ENCODE measurements at regions not wholly inside any gene's neighbourhood (a gene's known extent, or its start where the extent isn't known, plus 50 kb on each side); places are given as distances from the start of the nearest gene placed in this dataset.

DNA sequence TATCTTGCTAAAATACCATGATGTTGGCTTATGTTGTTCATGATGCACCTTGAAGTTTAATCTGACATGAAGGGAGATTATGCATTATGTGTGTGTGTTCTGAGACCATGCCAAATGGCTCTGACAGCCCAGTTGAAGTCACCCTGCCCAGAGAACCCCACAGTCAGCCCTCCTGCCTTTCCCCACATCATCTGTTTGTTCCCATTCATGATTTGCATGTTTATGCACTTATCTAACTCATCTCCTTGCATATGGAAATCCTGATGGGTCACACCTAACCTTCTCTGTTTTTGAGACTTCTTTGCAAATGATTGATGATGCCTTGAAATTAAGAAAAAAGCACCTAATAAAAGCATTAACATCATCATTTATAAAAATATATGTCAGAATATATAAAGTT, 752.2 kb downstream of the GALR1 start:
- intact Hi-C loops (cut with DNase I): no loop called here
- Histone ChIP-seq H3K4me3 (no peak overlapping the region), H3K4me1 (no peaks in the 10 kb centered on the region)

DNA sequence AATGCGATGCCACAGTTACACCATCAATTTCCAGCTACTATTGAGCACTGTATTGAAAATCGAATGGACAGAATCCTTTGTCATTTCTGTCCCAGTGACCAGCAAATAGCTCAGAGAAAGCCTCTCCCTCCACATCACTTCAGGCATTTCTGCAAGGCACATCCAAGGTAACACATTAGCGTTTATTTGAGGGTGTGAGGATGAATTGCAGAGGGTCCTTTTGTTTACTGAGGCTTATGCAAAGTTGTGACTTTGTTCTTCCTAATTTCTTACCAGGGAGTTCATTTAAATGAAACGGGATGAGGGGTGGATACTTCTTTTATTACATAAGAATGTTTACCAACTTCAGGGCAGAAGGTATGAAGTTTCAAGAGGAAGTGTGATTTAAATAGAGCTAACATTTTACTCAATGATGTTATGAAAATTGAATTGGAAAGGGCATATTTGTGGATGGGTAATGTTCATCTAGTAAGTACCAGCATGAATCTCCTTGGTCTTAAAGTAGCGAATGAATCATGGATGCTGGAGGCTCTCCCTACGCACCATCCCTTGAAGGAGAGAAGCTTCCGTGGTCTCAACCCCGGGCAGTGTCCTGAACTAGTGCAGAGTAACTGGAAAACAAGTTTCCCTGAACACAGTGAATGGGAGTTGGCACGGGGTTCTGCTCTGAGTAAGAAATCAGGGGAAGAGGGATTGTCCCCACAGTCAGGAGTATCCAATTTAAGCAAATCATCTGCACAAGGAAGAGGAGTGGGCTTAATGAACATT, 756.5 kb downstream of the GALR1 start:
- ATAC-seq: no peak
- H3K9me3 ChIP-seq: peaks cover 0 to 5% (median 2%) of the 10 kb centered on the region in 12 donors
- TF ChIP-seq POLR2A (IDR thresholded peaks at IDR 0.05): no peak
- TF ChIP-seq, protein P1, sequence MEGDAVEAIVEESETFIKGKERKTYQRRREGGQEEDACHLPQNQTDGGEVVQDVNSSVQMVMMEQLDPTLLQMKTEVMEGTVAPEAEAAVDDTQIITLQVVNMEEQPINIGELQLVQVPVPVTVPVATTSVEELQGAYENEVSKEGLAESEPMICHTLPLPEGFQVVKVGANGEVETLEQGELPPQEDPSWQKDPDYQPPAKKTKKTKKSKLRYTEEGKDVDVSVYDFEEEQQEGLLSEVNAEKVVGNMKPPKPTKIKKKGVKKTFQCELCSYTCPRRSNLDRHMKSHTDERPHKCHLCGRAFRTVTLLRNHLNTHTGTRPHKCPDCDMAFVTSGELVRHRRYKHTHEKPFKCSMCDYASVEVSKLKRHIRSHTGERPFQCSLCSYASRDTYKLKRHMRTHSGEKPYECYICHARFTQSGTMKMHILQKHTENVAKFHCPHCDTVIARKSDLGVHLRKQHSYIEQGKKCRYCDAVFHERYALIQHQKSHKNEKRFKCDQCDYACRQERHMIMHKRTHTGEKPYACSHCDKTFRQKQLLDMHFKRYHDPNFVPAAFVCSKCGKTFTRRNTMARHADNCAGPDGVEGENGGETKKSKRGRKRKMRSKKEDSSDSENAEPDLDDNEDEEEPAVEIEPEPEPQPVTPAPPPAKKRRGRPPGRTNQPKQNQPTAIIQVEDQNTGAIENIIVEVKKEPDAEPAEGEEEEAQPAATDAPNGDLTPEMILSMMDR (IDR thresholded peaks at IDR 0.05): no peak
- H3K36me3 ChIP-seq: no peaks in the 10 kb centered on the region
- DNase-seq: no peak
- no peak overlapping the region for H3K4me3 ChIP-seq
- no peaks in the 10 kb centered on the region for H3K4me1 ChIP-seq
- WGBS, 4 donors: 16 to 22% (median 19%) methylated on average over 9 of the region's 9 CpGs
- peaks cover 0 to 34% (median 0%) of the 10 kb centered on the region in 9 donors for H3K27me3 ChIP-seq
- H3K27ac ChIP-seq: no peak overlapping the region
- intact Hi-C loops (cut with DNase I): no loop called here

More for the DNA sequence above, 752.2 kb downstream of the GALR1 start:
- ATAC-seq (no peak), DNase-seq (no peak)
- Histone ChIP-seq H3K9me3 (peaks cover 0 to 24% (median 7%) of the 10 kb centered on the region in 12 donors), H3K27me3 (peaks cover 0 to 19% (median 0%) of the 10 kb centered on the region in 9 donors), H3K27ac (no peak overlapping the region), H3K36me3 (no peaks in the 10 kb centered on the region)
- TF ChIP-seq, protein P1 (IDR thresholded peaks at IDR 0.05): no peak
- TF ChIP-seq POLR2A (IDR thresholded peaks at IDR 0.05): no peak

DNA sequence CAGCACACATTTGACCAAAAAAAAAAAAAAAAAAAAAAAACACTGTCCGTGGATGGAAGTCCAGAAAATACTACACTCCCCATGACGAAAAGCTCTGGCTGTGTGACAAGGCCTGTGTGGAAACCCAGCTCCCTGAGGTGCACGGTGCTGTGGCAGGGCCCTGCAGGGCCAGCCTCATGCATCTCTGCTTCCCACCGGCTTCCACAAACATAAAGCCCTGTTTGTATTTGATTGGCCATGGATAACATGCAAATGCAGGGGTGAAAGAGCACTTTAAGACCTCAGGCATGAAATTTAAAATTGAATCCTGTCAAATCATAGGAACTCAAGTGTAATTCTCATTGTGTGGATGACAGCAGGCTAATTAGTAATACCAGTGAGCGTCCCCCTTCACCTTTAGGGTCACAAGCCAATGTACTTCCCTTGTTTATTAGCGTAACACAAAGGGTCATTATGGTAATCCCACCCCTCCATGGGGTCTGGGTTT, 757.2 kb downstream of the GALR1 start:
- 15 to 19% (median 18%) methylated on average over 6 of the region's 6 CpGs for WGBS, 4 donors
- no peaks in the 10 kb centered on the region for H3K36me3 ChIP-seq
- ATAC-seq (no peak), DNase-seq (no peak)
- peaks cover 0 to 34% (median 0%) of the 10 kb centered on the region in 9 donors for H3K27me3 ChIP-seq
- H3K4me1 ChIP-seq: no peaks in the 10 kb centered on the region
- peaks cover 0 to 5% (median 0%) of the 10 kb centered on the region in 12 donors for H3K9me3 ChIP-seq
- TF ChIP-seq, protein P1 (IDR thresholded peaks at IDR 0.05): no peak
- TF ChIP-seq POLR2A (IDR thresholded peaks at IDR 0.05): no peak
- no peak overlapping the region for H3K27ac ChIP-seq
- intact Hi-C loops (cut with DNase I): no loop called here
- H3K4me3 ChIP-seq: no peak overlapping the region

DNA sequence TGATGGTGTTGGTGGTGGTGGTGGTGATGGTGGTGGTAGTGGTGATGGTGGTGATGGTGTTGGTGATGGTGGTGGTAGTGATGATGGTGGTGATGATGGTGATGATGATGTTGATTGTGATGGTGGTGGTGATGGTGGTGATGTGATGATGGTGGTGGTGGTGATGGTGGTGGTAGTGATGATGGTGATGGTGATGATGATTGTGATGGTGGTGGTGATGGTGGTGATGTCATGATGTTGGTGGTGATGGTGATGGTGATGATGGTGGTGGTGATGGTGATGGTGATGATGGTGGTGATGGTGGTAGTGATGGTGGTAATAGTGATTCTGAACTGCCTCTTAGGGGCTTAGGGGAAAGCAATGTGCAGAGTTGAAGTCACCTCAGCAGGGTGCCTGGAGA, 760.7 kb downstream of the GALR1 start:
- TF ChIP-seq, protein P1 (IDR thresholded peaks at IDR 0.05): no peak
- TF ChIP-seq POLR2A (IDR thresholded peaks at IDR 0.05): no peak
- Histone ChIP-seq H3K27me3 (peaks cover 0 to 22% (median 0%) of the 10 kb centered on the region in 9 donors), H3K4me1 (no peaks in the 10 kb centered on the region), H3K4me3 (no peak overlapping the region), H3K27ac (no peak overlapping the region), H3K9me3 (no peaks in the 10 kb centered on the region), H3K36me3 (no peaks in the 10 kb centered on the region)
- intact Hi-C loops (cut with DNase I): no loop called here
- ATAC-seq (no peak), DNase-seq (no peak)

Data from heart left ventricle (tissue), 16 donors.